IgD-negative memory B cell (primary cell): ENCODE measurements at regions not wholly inside any gene's neighbourhood (a gene's known extent, or its start where the extent isn't known, plus 50 kb on each side); places are given as distances from the start of the nearest gene placed in this dataset.
A peak's percentile ranks its signal among the peaks of the same experiment; 100 is the strongest.

ENCODE experiments used
- H3K27ac Mint-ChIP-seq, 3 donors: one replicate each; pipeline ENCODE4 v1.8.0; 2020 to 2022; ENCODE audit warnings: mild to moderate bottlenecking in 3 of 3, mixed read lengths in 3 of 3, moderate library complexity in 1 of 3
- H3K27me3 Mint-ChIP-seq: one replicate; pipeline ENCODE4 v1.8.0; 2021; ENCODE audit warnings: mixed read lengths
- H3K36me3 Mint-ChIP-seq: one replicate; pipeline ENCODE4 v1.8.0; 2020; ENCODE audit warnings: mild to moderate bottlenecking, mixed read lengths
- H3K4me1 Mint-ChIP-seq, 3 donors: one replicate each; pipeline ENCODE4 v1.8.0; 2020 to 2022; ENCODE audit warnings: mixed read lengths in 3 of 3, mild to moderate bottlenecking in 1 of 3
- H3K4me3 Mint-ChIP-seq, 4 donors: one replicate each; pipeline ENCODE4 v1.8.0; 2020 to 2022; ENCODE audit warnings: mild to moderate bottlenecking in 4 of 4, mixed read lengths in 4 of 4, moderate library complexity in 3 of 4
- H3K9me3 Mint-ChIP-seq, 3 donors: one replicate each; pipeline ENCODE4 v1.8.0; 2020 to 2021; ENCODE audit warnings: mixed read lengths in 3 of 3, mild to moderate bottlenecking in 1 of 3

DNA sequence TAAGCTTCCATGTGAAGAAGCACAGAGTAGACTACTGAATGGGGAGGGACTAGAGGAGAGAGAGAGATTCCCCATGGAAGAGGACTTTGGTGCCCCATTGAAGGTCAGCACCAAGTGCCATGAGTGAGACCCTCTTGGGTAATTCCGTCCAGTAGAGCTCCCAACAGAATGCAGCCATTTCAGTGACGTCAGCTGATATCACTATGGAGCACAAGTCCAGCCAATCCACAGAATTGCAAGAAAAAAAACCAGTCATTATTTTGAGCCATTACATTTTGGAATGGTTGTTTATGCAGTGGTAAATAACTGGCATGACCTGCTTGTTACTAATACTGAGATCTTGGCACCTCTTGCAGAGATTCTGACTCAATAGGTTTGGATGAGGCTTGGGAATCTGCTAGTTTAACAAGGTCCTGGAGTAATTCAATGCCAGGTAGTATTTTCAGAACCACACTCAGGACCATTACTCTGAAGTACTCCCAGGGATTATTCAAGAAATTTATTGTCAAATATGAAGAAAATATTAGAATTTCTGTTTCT, 52.6 kb upstream of the SP8 start:
- Mint-ChIP-seq H3K36me3 (no peaks in the 10 kb centered on the region), H3K4me1 (no peaks in the 10 kb centered on the region), H3K9me3 (peaks cover 0 to 4% (median 2%) of the 10 kb centered on the region in 3 donors), H3K27ac (no peak overlapping the region), H3K4me3 (no peak overlapping the region), H3K27me3 (no peaks in the 10 kb centered on the region)

GRCh38 chr7:20839987-20840386, 53.3 kb upstream of the SP8 start:
- Mint-ChIP-seq H3K36me3 (no peaks in the 10 kb centered on the region), H3K4me1 (no peaks in the 10 kb centered on the region), H3K9me3 (peaks cover 0 to 4% (median under 1%) of the 10 kb centered on the region in 3 donors), H3K27ac (no peak overlapping the region), H3K27me3 (no peaks in the 10 kb centered on the region), H3K4me3 (no peak overlapping the region)

GRCh38 chr7:20846791-20847190, 60.1 kb upstream of the SP8 start:
- peaks cover 3% of the 10 kb centered on the region for H3K27me3 Mint-ChIP-seq
- H3K36me3 Mint-ChIP-seq, result no peaks in the 10 kb centered on the region
- H3K27ac Mint-ChIP-seq, result no peak overlapping the region
- no peak overlapping the region for H3K4me3 Mint-ChIP-seq
- no peaks in the 10 kb centered on the region for H3K4me1 Mint-ChIP-seq
- peaks cover 0 to 7% (median 0%) of the 10 kb centered on the region in 3 donors for H3K9me3 Mint-ChIP-seq

DNA sequence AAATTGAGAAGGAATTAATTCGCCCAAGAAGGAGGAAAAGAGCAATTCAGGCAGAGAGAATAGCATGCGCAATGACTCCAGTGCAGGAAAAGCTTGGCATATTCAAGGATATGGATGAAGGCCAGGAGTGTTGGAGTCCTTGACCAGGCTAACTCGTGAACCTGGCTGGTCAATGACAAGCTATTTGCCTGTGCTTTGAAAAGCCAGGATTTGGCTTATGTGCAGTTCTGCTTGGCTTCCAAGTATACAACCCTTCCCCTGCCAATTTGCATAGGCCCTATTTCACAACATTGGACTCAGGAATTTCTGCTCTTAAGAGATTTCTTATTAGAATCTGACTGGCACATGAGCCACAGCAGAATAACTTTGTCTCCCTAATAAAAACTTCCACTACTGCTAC, 72.3 kb upstream of the SP8 start:
- Mint-ChIP-seq H3K4me1 (no peaks in the 10 kb centered on the region), H3K4me3 (no peak overlapping the region), H3K9me3 (no peaks in the 10 kb centered on the region), H3K36me3 (no peaks in the 10 kb centered on the region), H3K27me3 (no peaks in the 10 kb centered on the region), H3K27ac (no peak overlapping the region)

DNA sequence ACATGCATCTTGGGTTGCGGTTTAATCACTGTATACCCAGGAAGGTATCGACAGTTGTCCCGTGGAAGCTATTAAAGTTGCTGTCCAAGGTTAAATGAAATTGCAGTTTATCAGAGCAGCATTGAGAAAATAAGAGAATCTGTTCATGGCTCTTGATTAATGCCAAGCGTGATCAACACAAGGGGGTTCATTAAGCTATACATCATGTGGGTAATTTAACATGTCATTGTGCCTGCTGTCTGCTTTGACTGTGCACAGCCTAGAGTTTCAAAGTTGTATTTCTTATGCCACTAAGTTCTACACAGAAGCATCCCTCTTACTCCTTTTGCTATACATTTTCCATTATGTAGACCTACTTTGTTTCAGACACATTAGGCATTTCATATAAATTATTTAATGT, 74.8 kb upstream of the SP8 start:
- Mint-ChIP-seq H3K27me3 (peaks cover 2% of the 10 kb centered on the region), H3K9me3 (no peaks in the 10 kb centered on the region), H3K36me3 (no peaks in the 10 kb centered on the region), H3K4me3 (no peak overlapping the region), H3K27ac (no peak overlapping the region), H3K4me1 (no peaks in the 10 kb centered on the region)

- H3K4me3 Mint-ChIP-seq, result no peak overlapping the region
These were observed 75.9 kb upstream of the SP8 start for GRCh38 chr7:20862554-20862953.

DNA sequence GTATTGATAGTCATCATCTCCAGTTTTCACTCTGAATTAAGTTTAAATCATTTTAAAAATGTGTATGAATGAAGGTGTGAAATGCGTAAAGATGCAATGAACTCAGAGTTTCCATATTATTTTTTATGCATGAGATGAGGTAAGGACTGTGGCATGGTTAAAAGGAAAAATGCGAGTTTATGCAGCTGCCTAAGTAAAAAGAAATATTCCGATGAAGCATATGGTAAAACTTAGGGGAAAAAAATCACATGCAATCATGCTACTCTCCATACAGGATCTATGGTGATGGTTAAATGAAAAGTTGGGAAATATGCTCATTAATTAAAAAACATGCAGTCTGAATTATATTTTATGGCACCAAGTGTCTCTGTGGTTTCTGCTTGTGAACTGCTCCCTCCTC, 77.5 kb upstream of the SP8 start:
- peaks cover 2% of the 10 kb centered on the region for H3K27me3 Mint-ChIP-seq
- H3K9me3 Mint-ChIP-seq, result no peaks in the 10 kb centered on the region

More at GRCh38 chr7:20862554-20862953, 75.9 kb upstream of the SP8 start:
- Mint-ChIP-seq H3K4me1 (no peaks in the 10 kb centered on the region), H3K9me3 (no peaks in the 10 kb centered on the region), H3K27ac (no peak overlapping the region), H3K27me3 (peaks cover 2% of the 10 kb centered on the region), H3K36me3 (no peaks in the 10 kb centered on the region)

GRCh38 chr7:20865684-20866083, 79.0 kb upstream of the SP8 start:
- H3K9me3 Mint-ChIP-seq, result no peaks in the 10 kb centered on the region
- peaks cover 2% of the 10 kb centered on the region for H3K27me3 Mint-ChIP-seq
- H3K4me1 Mint-ChIP-seq, result no peaks in the 10 kb centered on the region
- H3K4me3 Mint-ChIP-seq, result no peak overlapping the region
- no peak overlapping the region for H3K27ac Mint-ChIP-seq
- H3K36me3 Mint-ChIP-seq, result no peaks in the 10 kb centered on the region

More for the DNA sequence above, 77.5 kb upstream of the SP8 start:
- Mint-ChIP-seq H3K4me3 (no peak overlapping the region), H3K27ac (no peak overlapping the region), H3K4me1 (no peaks in the 10 kb centered on the region), H3K36me3 (no peaks in the 10 kb centered on the region)

- no peaks in the 10 kb centered on the region for H3K36me3 Mint-ChIP-seq
These were observed 84.3 kb upstream of the SP8 start for GRCh38 chr7:20870977-20871376.

DNA sequence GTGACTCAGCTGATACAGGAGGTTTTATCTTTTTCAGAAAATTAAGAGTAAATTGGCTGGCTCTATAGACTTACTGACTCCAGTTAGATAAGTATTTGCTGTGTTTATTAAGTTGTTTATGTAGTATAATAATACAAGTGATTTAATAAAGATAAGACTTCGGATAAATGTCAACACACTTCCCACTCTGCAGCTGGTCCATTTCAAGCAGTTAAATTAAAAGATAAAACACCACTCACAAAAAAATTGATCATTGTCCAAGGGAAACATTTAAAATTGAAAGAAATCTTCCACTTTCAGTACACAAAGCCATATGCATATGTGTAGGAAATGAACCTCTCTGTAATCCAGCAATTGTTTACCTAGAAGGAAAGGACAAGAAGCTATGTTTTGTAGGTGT, 106.1 kb upstream of the SP8 start:
- no peak overlapping the region for H3K27ac Mint-ChIP-seq
- peaks cover 2% of the 10 kb centered on the region for H3K27me3 Mint-ChIP-seq
- no peak overlapping the region for H3K4me3 Mint-ChIP-seq
- no peaks in the 10 kb centered on the region for H3K4me1 Mint-ChIP-seq
- H3K36me3 Mint-ChIP-seq, result no peaks in the 10 kb centered on the region
- peaks cover 0 to 5% (median 4%) of the 10 kb centered on the region in 3 donors for H3K9me3 Mint-ChIP-seq

More at GRCh38 chr7:20870977-20871376, 84.3 kb upstream of the SP8 start:
- H3K27me3 Mint-ChIP-seq, result peaks cover 3% of the 10 kb centered on the region
- H3K4me3 Mint-ChIP-seq, result no peak overlapping the region
- no peak overlapping the region for H3K27ac Mint-ChIP-seq
- H3K4me1 Mint-ChIP-seq, result no peaks in the 10 kb centered on the region
- peaks cover 0 to 6% (median 0%) of the 10 kb centered on the region in 3 donors for H3K9me3 Mint-ChIP-seq

- H3K9me3 Mint-ChIP-seq, result no peaks in the 10 kb centered on the region
- H3K36me3 Mint-ChIP-seq, result no peaks in the 10 kb centered on the region
- no peak overlapping the region for H3K27ac Mint-ChIP-seq
- H3K4me1 Mint-ChIP-seq, result no peaks in the 10 kb centered on the region
- H3K27me3 Mint-ChIP-seq, result peaks cover 2% of the 10 kb centered on the region
- H3K4me3 Mint-ChIP-seq, result no peak overlapping the region
These were observed 108.1 kb upstream of the SP8 start for GRCh38 chr7:20894806-20895205.

- Mint-ChIP-seq H3K9me3 (no peaks in the 10 kb centered on the region), H3K4me1 (no peaks in the 10 kb centered on the region), H3K4me3 (no peak overlapping the region), H3K27me3 (peaks cover 2% of the 10 kb centered on the region), H3K36me3 (no peaks in the 10 kb centered on the region), H3K27ac (no peak overlapping the region)
These were observed 108.9 kb upstream of the SP8 start for GRCh38 chr7:20895563-20895962.

- Mint-ChIP-seq H3K36me3 (no peaks in the 10 kb centered on the region), H3K27me3 (peaks cover 2% of the 10 kb centered on the region), H3K9me3 (peaks cover 0 to 6% (median 5%) of the 10 kb centered on the region in 3 donors), H3K4me3 (no peak overlapping the region), H3K4me1 (no peaks in the 10 kb centered on the region), H3K27ac (no peak overlapping the region)
These were observed 110.3 kb upstream of the SP8 start for GRCh38 chr7:20896996-20897395.

DNA sequence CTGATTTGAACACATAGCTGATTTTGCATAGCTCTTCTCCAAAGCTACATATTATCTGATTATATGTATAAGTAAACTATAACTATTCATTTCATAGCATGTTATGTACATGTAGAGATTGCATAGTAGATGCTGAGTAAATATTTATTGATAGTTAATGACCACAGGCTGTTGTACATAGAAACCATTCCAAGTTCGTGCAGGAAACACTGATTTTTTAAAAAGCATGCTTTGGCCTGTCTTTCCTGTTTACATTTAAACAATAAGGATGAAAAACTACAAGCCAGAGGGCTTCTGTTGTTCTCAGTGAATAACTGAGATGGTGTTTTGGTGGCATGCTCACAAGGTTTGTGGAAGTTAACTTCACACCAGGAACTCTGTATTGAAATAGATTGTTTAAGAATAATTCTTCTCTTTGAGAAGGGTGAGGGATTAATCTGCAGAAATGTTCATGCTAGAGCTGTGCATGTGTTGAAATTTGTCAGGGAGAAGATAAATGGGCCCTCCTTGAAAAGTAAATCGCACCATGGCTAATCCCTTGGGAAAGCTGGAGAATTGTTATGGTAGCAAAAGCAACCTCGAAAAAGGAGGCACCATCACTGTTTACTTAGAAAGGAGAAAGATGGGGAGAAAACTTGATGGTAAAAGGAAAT, 120.2 kb upstream of the SP8 start:
- Mint-ChIP-seq H3K27ac (no peak overlapping the region), H3K9me3 (peaks cover 0 to 2% (median 0%) of the 10 kb centered on the region in 3 donors), H3K4me1 (no peaks in the 10 kb centered on the region), H3K4me3 (no peak overlapping the region), H3K27me3 (no peaks in the 10 kb centered on the region), H3K36me3 (no peaks in the 10 kb centered on the region)

- no peaks in the 10 kb centered on the region for H3K27me3 Mint-ChIP-seq
- no peaks in the 10 kb centered on the region for H3K4me1 Mint-ChIP-seq
- H3K9me3 Mint-ChIP-seq, result peaks cover 0 to 3% (median 2%) of the 10 kb centered on the region in 3 donors
- H3K4me3 Mint-ChIP-seq, result peak overlapping the region in 1 of 4 donors; percentile 10
- H3K27ac Mint-ChIP-seq, result no peak overlapping the region
- H3K36me3 Mint-ChIP-seq, result no peaks in the 10 kb centered on the region
These were observed 124.4 kb upstream of the SP8 start for GRCh38 chr7:20911081-20911480.

DNA sequence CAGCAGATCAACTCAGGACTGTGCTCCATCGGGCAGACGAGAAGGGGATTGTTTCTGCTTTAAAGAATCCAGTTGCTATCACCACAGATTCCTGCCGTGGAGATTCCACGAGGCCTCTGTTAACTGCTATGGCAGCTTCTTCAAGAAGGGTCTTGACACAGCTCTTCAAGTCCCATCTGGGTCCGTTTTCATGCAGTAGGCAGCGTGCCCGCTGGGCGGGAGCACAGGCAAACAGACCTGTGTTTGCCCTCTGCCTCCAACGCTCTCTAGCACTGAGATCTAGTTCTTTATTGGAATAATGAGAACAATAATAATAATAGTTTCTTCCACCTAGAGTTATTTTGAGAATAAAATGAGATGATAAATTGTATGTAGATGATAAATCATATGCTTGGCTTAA, 127.2 kb upstream of the SP8 start:
- Mint-ChIP-seq H3K27ac (no peak overlapping the region), H3K27me3 (no peaks in the 10 kb centered on the region)

More for the DNA sequence above, 127.2 kb upstream of the SP8 start:
- Mint-ChIP-seq H3K36me3 (no peaks in the 10 kb centered on the region), H3K4me3 (no peak overlapping the region), H3K4me1 (no peaks in the 10 kb centered on the region), H3K9me3 (peaks cover 0 to 3% (median 2%) of the 10 kb centered on the region in 3 donors)
